ENCODE measurements at regions not wholly inside any gene's neighbourhood (a gene's known extent, or its start where the extent isn't known, plus 50 kb on each side); places are given as distances from the start of the nearest gene placed in this dataset.

DNA sequence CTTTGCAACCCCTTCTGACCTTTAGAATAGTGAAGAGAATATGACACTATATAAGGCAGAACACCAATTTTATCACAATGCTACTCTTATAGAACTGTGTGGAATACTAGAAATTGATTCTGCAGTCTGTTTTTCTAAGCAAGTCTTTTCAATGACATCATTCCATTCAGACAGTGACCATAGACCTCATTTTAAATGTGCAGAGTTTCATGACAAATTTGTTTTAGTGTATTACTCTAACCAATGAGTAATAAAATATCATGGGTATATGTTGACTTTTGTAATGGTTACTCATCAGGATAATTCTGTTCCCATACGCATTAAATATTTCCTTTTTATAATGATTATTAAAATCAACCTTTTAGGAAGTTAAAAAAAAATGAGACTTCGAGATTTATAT lies 219.9 kb downstream of the COX7C start:
- TF ChIP-seq, protein P1, sequence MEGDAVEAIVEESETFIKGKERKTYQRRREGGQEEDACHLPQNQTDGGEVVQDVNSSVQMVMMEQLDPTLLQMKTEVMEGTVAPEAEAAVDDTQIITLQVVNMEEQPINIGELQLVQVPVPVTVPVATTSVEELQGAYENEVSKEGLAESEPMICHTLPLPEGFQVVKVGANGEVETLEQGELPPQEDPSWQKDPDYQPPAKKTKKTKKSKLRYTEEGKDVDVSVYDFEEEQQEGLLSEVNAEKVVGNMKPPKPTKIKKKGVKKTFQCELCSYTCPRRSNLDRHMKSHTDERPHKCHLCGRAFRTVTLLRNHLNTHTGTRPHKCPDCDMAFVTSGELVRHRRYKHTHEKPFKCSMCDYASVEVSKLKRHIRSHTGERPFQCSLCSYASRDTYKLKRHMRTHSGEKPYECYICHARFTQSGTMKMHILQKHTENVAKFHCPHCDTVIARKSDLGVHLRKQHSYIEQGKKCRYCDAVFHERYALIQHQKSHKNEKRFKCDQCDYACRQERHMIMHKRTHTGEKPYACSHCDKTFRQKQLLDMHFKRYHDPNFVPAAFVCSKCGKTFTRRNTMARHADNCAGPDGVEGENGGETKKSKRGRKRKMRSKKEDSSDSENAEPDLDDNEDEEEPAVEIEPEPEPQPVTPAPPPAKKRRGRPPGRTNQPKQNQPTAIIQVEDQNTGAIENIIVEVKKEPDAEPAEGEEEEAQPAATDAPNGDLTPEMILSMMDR (conservative IDR thresholded peaks at IDR 0.05), result no peak
- TF ChIP-seq ZFX (IDR thresholded peaks at IDR 0.05), result no peak
